Panc1 (cell line): ENCODE measurements at regions not wholly inside any gene's neighbourhood (a gene's known extent, or its start where the extent isn't known, plus 50 kb on each side); places are given as distances from the start of the nearest gene placed in this dataset.

ENCODE experiments used
- CTCF ChIP-seq: fragments of 450-650 bp; IDR thresholded peaks from 2 replicates; pipeline ENCODE4 v1.5.1; 2017; ENCODE audit warnings: mild to moderate bottlenecking
- POLR2AphosphoS5 ChIP-seq: IDR thresholded peaks from 2 replicates; pipeline ENCODE4 v1.6.1; 2012; ENCODE audit warnings: mild to moderate bottlenecking, low read depth, low read length, moderate library complexity
- REST ChIP-seq, 2 experiments: IDR thresholded peaks; 2 replicates each; pipeline ENCODE4 v1.6.1; 2011 to 2012; ENCODE audit warnings: low read depth in 2 of 2, control low read depth in 1 of 2, low read length in 1 of 2, mild to moderate bottlenecking in 1 of 2, moderate library complexity in 1 of 2; ENCODE audit not compliant: insufficient read depth in 1 of 2
- SIN3A ChIP-seq: IDR thresholded peaks from 2 replicates; pipeline ENCODE4 v1.6.1; 2012; ENCODE audit warnings: low read depth, mild to moderate bottlenecking, low read length, moderate library complexity, borderline replicate concordance; ENCODE audit not compliant: insufficient read depth
- TCF7L2 ChIP-seq: IDR thresholded peaks from 2 replicates; pipeline ENCODE4 v1.6.1; 2011; ENCODE audit warnings: mild to moderate bottlenecking, low read depth, low read length, inconsistent platforms

GRCh38 chr10:53314876-53315275, 542.3 kb upstream of the MBL2 start:
- TF ChIP-seq CTCF = no peak
- TF ChIP-seq POLR2AphosphoS5 = no peak
- TF ChIP-seq REST (IDR thresholded peaks at IDR 0.05; ENCODE audit: insufficient read depth in 1 of 2, low read depth in 2 of 2, low read length in 1 of 2) = no peak
- TF ChIP-seq SIN3A = no peak
- TF ChIP-seq TCF7L2 = no peak
